ENCODE measurements at regions not wholly inside any gene's neighbourhood (a gene's known extent, or its start where the extent isn't known, plus 50 kb on each side); places are given as distances from the start of the nearest gene placed in this dataset.

DNA sequence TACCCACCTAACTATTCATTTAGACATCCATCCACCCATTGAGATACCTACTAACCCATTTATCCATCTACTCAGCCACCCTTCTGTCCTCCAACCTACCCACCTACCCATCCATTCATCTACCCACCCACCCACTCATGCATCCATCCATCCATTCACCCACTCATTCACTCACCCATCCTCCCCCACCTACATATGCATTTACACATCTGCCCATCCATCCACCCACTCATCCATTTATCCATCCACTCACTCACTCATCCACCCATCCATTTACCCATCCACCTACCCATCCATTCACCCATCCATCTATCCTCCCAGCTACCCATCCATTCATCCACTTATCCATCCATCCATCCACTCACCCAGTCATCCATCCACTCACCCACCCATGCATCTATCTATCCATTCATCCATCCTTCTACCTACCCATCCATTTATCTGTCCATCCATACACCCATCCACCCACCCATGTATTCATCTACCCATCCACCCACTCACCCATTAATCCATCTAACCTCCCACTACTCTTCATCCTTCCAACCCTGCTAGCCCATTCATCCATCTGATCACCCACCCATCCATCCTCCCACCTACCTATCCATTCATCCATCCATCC lies 378.7 kb downstream of the CTTN start:
- DNase-seq = no peak

DNA sequence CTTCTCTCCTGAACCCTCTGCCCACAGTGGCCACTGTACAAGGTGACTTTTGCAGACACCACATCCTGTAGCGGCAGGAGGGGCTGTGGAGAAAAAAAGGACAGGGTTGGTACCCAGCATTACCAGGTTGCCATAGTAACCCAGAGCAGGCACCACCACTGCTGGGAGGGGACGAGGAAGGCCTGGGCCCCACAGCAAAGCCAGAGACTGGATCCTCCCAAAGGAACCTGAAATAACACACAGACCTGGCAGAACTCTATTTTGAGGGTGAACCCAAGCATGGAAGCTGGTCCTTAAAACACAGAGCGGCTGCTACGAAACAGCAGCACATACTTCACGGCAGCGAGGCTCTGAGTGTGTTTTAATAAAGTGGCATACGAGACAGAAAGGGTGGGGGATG lies 380.6 kb downstream of the CTTN start:
- DNase-seq = no peak

DNA sequence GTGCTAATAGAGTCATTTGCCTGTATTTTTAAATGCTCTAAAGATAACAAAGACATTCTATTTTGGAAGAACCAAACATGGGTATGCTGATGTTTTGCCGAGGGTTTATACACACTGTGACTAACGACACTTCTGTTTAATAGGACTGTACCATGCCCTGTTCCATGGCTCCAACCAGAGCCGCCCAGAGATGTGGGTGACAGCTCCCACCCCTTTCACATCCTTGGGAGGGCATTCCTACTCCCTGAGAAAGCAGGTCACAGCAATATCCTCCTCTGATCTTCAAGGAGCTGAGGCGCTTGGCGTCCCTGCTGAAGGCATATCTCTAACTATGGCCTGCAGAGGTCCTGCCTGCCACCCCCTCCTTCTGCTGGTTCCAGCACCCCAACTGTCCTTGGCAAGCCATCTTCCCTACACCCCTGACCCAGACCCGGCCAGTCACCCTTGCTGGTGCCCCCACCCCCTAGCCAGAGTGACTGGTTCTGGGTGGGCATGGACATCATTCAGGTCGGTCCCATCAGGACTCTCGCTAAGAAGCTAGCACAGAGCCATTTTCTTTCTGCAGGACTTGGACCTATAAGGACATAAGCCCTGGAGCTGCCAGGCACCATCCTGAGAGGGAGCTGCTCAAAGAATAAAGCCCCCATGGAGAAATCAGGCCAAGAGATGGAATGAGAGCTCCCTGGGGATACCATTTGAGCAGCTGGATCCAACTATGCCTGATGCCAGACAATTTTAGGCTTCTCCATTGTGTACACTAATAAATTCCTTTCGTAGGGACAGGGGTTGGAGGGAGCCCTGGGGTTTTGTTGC lies 381.3 kb downstream of the CTTN start:
- no peak for DNase-seq

DNA sequence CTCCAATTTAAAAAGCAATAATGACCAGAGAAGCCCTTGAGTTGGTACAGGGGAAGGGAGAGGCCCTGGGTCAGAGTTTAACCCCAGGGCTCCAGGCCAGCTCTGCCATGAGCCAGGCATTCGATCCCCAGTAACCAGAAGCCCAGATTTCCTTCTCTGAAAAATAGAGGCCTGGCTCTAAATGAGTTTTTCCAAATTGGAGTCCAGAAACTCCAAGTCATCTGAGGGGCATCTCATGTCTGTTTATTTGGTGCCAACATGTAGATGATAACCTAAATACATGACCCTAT lies 381.9 kb downstream of the CTTN start:
- DNase-seq = no peak

DNA sequence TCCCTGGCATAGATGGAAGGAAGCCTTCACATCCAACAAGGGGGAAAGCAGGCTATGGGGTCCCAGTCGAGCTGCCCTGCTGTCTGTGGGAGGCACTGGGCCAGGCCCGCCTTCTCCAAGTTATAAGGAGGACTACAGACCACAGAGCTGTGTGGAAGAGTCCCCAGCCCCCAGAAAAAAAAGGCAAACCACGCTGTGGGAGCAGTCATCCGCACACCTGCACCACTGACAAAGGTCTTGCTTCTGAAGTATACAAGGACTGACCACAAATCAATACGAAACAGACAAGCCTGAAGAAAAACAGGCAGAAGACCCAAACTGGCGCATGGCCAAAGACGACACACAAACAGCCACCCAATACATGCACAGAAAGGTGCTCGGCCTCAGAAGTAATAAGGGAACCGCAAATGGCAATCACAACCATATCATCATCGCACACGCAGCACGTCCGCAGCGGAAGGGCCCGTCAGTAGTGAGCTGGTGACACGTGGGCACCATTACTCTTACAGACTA lies 384.1 kb downstream of the CTTN start:
- no peak for DNase-seq

DNA sequence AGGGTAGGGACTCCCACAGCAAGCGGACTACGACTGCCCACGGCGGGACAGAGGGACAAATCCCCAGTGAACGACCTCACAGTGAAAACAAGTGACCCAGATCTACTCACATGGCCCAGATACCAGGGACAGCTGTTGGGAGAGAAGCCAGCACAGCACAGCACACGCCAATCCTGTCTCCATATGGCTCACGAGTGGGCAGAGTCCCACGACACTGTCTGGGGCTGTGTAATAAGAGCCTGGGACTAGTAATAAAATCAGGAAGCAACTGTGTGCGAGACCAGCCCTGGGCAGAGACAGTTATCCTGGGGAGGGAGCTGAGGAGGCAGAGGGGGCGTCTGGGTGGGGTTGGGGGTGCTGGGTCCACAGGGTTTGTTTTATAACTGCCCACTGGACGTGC lies 385.0 kb downstream of the CTTN start:
- DNase-seq = no peak

DNA sequence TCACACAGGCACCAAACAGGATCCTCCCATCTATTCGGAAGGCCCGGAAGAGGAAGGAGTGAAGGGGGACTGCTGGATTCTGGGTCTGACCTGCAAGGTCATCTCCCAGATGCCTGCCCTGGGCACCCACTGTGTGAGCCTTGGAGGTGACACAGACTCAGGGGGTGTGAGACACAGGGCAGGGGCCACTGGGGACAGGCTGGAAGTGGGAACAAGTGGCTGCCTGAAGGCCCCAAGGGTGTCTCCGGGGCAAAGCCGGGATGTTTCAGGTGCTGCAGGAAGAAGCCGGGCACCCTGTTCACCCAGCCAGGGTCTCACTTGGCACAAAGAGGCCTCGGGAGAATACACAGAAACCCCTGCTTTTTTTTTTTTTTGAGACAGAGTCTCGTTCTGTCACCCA lies 385.5 kb downstream of the CTTN start:
- DNase-seq = no peak

DNA sequence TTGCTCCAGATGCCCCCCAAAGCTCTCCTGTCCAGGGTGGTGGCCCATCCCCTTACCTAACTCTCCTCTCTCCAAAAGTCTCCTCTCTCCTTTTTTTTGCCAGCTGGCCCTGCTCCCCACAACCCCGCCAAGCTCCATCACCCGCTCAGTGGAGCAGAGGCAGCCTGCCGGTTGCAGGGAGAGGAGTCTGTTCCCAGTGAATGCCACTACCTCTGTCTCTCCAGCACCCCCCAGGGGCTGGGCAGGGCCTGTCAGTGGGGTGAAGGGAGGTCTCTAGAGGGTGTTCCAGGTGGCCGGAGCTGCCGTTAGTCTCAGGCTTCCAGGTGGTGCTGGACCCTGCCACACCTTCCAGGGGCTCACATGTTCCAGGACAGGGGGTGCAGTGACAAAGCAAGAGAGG lies 387.0 kb downstream of the CTTN start:
- DNase-seq = no peak

DNA sequence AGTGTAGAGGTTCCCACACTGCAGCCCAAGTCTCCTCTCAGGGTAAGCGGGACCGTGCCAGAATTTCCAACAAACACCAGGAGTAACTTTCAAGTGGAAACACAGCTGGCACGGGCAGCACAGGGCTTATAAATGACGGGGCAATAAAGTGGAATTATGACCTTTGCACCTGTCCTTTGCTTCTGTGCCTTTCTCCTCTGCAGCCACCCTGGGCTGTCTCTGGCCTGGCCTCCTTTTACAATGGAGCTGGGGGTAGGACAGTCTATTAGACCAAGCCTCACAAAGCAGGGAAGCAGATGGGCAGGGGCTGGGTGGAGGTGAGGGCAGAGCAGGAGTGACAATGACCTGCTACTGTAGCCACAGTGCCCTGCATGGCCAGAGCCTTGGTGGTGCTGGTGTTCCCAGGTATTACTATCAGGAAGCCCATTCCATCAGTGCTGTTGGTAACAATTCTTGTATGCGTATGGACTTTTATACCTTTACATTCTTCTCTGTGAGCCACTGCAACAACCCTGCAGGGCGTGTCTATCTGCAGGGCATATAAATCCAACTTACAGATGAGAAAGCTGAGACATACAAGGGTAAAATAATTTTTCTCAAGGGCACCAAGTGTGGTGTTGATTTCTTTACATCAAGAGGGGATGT lies 387.8 kb downstream of the CTTN start:
- no peak for DNase-seq

DNA sequence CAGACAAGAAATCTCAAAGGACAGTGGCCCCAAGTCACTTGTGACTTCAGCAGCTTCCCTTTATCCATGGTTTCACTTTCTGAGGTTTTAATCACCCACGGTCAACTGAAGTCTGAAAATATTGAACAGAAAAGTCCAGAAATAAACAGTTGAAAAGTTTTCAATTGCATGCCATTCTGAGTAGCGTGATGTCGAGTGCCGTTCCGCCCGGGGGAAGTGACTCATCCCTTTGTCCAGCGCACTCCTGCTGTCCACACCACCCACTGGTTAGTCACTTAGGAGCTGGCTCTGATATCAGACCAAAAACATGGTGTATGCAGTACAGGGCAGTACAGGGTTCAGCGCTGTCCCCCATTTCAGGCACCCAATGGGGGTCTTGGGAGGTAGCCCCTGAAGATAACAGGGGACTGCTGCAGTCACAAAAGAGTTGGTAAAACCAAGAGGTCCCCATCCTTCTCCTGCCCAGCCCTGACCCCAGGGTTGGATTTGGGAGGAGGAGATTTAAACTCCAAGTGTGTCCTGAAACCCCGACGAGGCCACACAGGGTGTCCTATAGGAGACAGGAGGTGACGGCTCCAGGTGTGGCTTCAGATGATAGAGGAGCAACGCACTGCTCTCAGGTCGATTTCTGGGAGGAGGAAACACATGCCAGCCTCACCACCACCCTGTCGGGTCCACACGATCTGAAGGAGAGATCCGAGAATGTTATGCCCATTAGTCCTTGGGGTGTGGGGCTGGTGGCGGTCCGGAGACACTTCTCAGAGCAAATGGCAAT lies 390.1 kb downstream of the CTTN start:
- DNase-seq = no peak

DNA sequence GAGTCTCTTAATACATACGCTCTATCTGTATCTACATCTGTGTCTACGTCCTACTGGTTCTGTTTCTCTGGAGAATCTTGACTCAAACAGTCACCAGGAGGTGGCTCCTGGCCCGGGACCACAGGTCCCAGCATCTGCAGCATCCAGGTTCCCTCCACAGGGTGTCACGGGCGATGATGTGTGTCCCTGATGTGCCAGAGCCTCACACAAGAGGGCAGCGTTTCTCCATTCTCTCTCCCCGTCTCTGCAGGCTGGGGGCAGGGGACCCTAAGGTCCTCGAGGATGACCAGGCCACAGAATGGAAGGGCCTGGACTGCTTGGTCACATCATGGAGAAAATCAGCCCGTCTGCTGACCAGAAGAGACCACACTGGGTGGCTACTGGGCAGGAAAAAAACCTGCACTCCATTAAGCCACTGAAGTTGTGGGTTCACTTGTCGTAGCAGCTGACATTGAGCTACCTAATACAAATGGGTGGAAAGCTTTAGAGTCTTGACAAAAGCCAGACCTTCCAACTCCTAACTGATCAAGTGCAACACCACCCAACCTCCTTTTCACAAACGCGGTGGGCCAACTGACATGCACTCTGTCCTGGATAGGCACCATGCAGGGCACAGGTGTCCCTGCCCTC lies 392.5 kb downstream of the CTTN start:
- no peak for DNase-seq

DNA sequence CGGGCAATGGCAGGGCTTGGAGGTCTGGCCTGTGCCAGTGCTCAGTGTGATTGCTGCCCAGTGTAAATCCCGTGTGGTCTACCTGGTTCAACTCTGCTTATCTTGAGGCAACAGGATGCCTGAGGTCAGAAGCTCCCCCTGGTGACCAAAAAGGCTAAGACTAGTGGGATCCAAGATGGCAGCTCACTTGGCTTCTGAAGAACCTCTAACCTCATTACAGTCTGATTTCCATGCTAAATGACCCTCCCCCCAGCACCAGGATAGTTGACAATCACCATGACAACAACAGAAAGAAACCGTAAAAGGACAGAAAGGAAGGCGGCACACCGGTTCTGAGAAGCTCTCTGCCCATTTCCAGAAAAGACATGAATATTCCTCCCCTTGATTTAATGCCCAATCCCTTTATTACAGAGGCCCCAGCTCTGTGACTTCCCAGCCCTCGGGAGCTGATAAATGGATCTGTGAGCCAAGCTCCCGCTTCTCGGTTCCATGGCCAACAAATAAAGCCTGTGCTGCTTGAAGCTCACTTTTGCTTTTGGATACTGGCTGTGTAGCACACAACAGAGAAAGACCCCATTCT lies 398.4 kb downstream of the CTTN start:
- no peak for DNase-seq

DNA sequence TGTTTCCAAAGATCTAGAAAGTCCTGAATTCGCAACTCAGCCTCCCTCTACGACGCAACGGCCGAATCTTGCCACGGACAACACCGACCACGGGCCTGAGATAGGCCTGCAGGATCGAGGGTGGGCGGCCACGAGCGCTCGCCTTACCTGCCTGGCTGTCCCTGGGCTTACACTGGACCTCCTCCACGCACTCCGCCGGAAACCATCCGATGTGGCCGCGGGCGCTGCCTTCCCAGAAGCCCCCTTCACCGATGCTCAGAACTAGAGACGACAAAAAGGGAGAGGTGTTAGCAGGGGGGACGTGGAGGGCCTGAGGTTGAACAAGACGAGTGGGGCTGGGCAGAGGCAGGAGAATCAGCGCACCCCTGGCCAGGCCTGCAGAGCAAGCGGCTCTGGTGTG lies 400.0 kb downstream of the CTTN start:
- no peak for DNase-seq

DNA sequence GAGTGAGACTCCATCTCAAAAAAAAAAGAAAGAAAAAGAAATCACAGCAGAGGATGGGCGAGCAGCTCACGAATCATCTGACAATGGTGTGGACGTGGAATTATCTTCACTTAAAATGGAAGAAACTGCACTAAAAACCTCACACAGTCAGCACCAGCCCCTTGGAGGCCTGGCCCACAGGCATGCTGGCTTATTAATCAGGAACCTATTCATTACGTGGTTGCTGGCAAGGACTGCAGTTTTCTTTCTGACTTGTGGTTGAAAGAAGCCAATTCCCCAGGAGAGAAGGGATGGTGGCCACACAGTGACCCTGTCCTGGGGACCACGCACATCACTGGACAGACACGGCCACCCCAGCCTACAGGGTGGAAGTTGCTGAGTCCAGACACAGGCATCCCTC lies 401.1 kb downstream of the CTTN start:
- no peak for DNase-seq

DNA sequence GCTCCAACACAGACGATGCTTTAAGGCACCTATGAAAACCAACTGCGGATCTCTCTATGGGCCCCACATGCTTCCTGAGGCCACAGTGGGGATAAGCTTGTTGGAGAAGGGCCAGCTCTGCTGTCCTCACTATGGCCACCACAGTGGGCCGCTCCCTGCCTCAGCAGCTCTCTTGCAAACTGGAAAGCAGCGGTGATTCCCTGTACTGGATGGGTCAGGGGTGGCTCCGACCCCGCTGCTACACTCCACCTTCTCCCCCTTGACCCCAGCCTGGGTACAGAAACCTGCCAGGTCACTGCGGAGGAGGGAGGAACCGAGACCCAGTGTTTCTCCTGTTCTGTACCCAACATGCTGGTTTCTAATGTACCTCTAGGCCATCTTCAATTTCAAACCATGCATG lies 403.9 kb downstream of the CTTN start:
- no peak for DNase-seq

DNA sequence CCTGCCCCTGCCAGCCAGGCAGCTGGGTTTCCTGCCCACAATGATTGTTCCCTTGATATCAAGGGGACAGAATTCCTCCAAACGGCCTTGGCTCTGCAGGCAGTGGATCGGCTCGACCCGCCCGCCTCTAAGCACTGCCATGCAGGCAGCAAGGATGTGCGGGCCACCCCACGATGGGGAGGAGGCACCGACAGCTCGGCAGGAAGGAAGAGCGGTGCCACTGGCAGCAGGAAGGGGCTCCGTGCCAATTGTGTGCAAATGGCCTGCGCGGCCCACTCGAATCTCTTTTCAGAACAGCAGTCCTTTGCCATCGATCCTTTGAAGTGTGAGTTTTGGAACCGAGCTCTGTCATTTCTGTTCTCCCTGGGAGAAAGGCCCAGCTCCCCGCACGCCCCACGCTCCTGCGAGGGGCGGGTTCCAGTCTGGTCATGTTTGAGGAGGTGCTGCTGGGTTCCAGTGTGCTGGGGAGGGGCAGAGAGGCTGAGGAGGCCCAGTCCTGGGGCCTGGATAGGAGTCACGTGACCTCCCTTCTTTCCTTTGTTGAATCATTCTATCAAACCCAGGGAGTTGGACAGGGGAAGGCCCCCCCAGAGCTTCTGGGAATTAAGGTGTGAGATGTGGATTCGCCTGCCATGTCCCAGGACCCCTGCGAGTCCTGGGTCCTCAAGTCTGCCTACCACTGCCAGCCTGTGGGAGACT lies 406.0 kb downstream of the CTTN start:
- DNase-seq = no peak

DNA sequence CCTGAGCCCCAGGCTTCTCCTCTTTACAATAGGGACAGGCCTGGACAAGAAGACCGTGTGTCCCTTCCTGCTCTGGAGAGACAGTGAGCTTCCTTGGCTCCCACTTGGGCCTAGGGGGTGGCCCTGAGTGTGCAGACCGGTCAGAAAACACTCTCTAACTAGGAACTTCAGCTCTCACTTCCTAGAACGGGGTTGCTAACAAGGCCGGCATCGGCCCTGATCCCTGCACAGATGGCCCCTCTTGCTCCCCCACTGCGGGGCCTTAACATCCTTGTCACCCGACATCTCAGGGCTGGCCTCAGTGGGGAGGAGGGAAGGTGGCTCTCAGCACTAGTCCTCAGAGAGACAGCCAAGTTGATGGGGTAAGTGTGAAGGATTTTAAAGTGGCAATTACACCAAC lies 406.9 kb downstream of the CTTN start:
- DNase-seq = no peak

DNA sequence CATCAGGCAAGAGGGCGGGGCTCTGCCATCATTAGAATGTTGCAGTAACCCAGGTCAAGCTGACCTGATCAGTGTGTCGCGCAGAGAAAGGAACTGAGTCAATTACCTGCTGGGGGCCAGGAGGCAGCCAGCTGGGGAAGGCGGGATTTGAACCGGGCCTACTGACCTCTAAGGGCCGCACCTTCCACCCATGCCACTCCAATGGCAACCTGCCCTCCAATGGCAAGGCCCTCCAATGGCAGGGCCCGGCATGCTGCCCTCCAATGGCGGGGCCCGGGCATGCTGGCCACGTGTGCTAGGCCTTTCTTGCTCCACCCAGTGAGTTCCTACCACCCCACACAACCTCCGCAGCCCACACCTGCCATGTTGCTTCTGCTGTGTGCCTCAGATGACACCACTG lies 407.6 kb downstream of the CTTN start:
- no peak for DNase-seq

DNA sequence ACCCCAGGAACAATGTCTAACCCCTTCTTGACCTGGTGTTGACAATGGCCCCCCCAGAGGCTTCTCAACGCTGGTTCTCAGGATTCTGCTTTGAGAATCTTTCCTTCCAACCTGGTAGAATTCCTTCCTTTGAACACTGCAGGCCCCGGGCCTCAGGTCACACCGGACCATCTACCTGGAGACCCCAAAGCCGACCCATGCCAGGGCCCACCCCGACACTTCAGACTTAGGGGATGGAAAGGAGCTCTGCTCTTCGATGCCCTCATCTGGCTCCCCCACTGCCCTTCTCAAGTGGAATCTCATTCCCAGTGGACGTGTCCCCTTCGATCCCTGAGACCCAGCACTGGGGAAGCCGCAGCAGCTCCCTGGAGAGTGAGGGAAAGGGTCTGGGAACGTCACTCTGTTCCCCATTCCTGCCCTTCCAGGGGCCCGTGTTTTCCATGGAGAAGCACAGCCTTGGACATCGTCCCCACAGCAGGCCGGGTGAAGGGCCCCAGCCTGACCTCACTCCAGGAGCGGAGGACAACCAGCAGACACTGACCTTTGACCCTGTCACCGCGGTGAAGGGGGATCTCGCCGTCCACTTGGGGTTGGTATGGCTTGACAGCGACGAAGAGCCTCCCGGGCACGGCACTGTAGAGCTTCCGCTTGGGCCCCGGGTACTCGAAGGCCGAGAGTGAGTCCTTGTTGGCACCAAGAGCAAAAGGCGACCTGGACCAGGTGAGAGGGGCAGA lies 408.3 kb downstream of the CTTN start:
- DNase-seq = no peak

DNA sequence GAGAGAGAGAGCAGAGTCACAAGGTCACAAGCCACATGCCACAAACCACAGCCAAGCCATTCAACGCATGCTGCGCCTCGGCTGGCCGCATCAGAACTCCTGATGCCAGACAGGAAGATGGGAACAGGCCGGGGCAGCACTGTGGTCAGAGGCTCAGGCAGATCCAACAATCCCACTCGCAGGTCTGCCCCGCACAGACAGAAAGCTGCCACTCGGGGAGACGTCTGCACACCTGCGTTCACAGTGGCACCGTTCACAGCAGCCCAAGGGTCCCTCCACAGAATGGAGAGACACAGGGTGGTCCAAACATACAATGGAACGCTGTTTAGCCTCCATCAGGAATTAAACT lies 408.8 kb downstream of the CTTN start:
- no peak for DNase-seq

DNA sequence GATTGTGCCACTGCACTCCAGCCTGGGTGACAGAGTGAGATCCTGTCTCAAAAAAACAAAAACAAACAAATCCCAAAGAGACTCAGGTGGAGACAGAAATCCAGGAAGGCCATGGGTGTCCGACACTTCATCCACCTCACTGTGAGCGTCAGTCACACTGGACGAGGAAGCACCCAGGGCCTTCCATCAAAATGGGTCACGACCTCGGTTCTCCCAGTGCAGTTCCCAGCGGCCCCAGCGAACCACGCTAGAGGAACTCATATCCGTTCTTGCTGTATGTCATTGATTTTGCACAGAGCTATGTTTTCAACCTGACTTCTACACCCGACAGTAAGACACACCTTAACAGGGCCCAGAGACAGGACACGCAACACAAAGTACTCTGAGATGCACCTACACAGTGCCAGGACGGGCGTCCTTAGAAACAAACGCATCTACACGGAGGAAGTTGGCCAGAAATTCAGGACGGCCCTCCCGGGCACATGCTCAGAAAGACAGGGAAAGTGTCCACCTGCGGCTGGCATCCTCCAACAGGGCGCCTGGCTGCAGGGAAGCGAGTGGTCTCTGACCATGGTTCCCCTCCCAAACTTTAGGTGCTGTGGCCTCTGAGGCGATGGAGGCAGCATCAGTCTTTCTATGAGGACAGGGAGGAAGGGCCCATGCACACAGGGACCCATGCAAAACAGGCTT lies 410.5 kb downstream of the CTTN start:
- no peak for DNase-seq
